ENCODE measurements at regions not wholly inside any gene's neighbourhood (a gene's known extent, or its start where the extent isn't known, plus 50 kb on each side); places are given as distances from the start of the nearest gene placed in this dataset.
"Not testable (repeated sequence)": the region's sequence is repeated elsewhere in the genome, so short reads cannot be mapped to it uniquely, and the experiment has no call there.

DNA sequence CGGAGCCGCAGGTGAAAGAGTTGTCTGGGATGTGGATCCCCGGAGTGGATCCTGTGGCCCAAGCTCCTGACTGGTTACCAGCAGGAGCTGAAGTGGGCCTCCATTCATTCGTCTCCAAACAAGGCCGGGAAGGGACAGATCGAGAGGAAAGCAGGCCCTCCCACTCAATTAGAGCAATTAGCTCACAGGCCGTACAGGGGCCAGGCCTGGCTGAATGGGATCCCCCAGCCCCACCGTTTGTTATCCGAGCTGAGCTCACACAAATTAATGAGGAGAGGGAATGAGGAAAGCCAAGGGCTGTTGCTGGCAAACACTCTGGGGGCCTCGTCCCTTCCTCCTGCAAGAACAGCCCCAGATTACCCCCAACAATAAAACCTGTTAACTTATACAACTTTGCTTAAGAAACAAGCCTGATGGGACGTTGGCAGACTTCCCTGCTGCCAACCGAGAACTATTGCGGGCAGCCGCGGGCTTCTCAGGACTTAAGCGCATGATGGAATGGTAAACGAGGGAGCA lies 338.0 kb downstream of the BCL11A start:
- H3K9me3 ChIP-seq, result no peaks in the 10 kb centered on the region
- H3K4me1 ChIP-seq (ENCODE audit: low read depth), result peaks cover 22% of the 10 kb centered on the region
- no peak overlapping the region for H3K4me3 ChIP-seq
- TF ChIP-seq CTCF (IDR thresholded peaks at IDR 0.05), result no peak
- peak; percentile 42 for ATAC-seq
- peak; percentile 55 to 69 (median 64) for DNase-seq
- intact Hi-C loops (cut with DNase I, micrococcal nuclease), result loop anchor here in 1 of 2 donors (10.0 kb wide), 1 partner anchor 339 kb away; the partner anchor contains the start of gene BCL11A
- no peaks in the 10 kb centered on the region for H3K36me3 ChIP-seq (ENCODE audit: low read depth)

DNA sequence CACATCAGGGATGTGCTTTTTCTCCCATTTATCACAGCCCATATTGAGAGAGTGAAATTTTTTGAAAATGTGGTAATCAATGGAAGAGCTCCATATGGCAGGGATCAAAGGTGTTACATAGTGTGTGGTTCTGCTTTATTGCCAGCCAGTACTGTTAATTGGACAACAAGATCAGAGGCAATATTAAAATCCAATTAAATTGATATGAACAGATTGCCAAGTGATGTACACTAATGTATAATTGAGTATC lies 338.9 kb downstream of the BCL11A start:
- no peaks in the 10 kb centered on the region for H3K9me3 ChIP-seq
- no peak for ATAC-seq
- no peak for TF ChIP-seq CTCF (IDR thresholded peaks at IDR 0.05)
- no peaks in the 10 kb centered on the region for H3K36me3 ChIP-seq (ENCODE audit: low read depth)
- no peak for DNase-seq
- H3K4me3 ChIP-seq, result no peak overlapping the region
- peaks cover 22% of the 10 kb centered on the region for H3K4me1 ChIP-seq (ENCODE audit: low read depth)
- intact Hi-C loops (cut with DNase I, micrococcal nuclease), result loop anchor here in 1 of 2 donors (10.0 kb wide), 1 partner anchor 340 kb away; the partner anchor contains the start of gene BCL11A

DNA sequence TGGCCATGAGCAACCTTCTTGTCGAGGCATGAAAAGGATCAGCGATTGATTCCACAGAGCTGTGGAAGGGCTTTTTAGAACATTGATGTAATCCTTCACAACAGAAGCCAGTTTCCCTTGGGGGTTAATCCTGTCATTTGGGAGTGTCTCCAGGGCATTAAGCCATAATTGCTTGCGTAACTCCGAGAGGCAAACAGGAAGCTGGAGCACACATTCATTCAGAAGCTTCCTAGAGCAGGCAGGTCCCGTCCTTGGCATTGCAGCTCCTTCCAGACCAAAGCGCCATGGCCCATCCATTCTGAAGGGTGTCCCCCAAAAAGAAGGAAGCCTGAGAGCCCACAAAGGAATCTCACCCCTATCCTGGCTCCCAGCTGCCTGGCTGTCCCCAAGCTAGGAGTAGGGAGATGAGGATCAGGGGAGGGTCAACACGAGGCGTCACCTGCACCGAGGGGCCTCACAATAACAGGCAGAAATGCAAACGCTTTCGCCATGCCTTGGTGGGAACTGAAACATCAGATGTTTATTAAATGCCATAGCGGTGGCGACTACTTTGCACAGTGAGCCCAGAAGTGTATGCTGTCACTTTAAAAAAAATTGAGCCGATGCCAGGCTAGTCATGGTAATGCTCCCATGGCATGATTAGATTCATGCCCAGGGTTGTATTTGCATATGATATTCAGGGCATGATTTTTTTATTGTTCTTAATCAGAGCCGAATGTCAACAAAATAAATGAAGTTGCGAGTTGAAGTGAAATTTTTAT lies 339.4 kb downstream of the BCL11A start:
- Histone ChIP-seq H3K9me3 (no peaks in the 10 kb centered on the region), H3K4me1 (ENCODE audit: low read depth) (peaks cover 22% of the 10 kb centered on the region), H3K36me3 (ENCODE audit: low read depth) (no peaks in the 10 kb centered on the region), H3K4me3 (no peak overlapping the region)
- TF ChIP-seq CTCF (IDR thresholded peaks at IDR 0.05), result no peak
- DNase-seq (peak; percentile 47 to 86 (median 69)), ATAC-seq (peak; percentile 93)
- intact Hi-C loops (cut with DNase I, micrococcal nuclease), result loop anchor here in 1 of 2 donors (10.0 kb wide), 1 partner anchor 341 kb away; the partner anchor contains the start of gene BCL11A

- Histone ChIP-seq H3K9me3 (no peaks in the 10 kb centered on the region), H3K4me1 (ENCODE audit: low read depth) (peaks cover 22% of the 10 kb centered on the region), H3K36me3 (ENCODE audit: low read depth) (no peaks in the 10 kb centered on the region), H3K4me3 (no peak overlapping the region)
- intact Hi-C loops (cut with DNase I, micrococcal nuclease), result loop anchor here in 1 of 2 donors (10.0 kb wide), 1 partner anchor 342 kb away; the partner anchor contains the start of gene BCL11A
- DNase-seq, result peak in 1 of 3 donors; percentile 27
- ATAC-seq, result peak; percentile 58
- no peak for TF ChIP-seq CTCF (IDR thresholded peaks at IDR 0.05)
Observed at GRCh38 chr2:60212181-60212945, 341.1 kb downstream of the BCL11A start.

- H3K4me3 ChIP-seq; intact Hi-C loops (cut with DNase I, micrococcal nuclease); H3K4me1 ChIP-seq (ENCODE audit: low read depth); DNase-seq; H3K36me3 ChIP-seq (ENCODE audit: low read depth); H3K9me3 ChIP-seq; ATAC-seq: not testable (repeated sequence)
Observed at GRCh38 chr2:60189006-60189405, 364.4 kb downstream of the BCL11A start.

DNA sequence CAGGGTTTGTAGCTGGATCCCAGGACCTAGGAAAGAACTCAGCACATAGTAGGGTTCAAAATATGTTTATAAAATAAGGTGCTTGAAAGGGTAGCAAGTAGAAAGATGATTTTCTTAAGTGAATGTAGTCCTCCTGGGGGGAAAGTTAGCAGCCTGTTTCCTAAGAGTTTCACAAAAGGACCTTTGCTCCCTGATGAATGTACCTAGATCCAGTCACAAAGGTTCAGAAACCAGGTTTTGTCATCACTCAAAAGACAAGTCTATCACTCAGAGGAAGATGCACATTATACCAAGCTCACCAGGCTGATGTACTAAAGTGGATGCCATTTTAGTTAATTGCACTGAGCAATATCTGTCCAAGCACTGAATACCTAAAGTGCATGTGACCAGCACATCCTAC lies 378.2 kb downstream of the BCL11A start:
- no peak overlapping the region for H3K4me3 ChIP-seq
- H3K36me3 ChIP-seq (ENCODE audit: low read depth), result no peaks in the 10 kb centered on the region
- TF ChIP-seq CTCF (IDR thresholded peaks at IDR 0.05), result no peak
- H3K4me1 ChIP-seq (ENCODE audit: low read depth), result no peaks in the 10 kb centered on the region
- intact Hi-C loops (cut with DNase I, micrococcal nuclease), result no loop called here
- no peak for DNase-seq
- no peaks in the 10 kb centered on the region for H3K9me3 ChIP-seq
- ATAC-seq, result no peak
